GM13977 (cell line): ENCODE measurements at regions not wholly inside any gene's neighbourhood (a gene's known extent, or its start where the extent isn't known, plus 50 kb on each side); places are given as distances from the start of the nearest gene placed in this dataset.

Experiments
- DNase-seq: peaks from one replicate; pipeline ENCODE4 v3.0.0; 2012; ENCODE audit warnings: low spot score
- in situ Hi-C: fragments of 300-500 bp; cut with MboI; formaldehyde crosslinking; loops from one replicate; pipeline ENCODE4 v1.12.0; 2022; ENCODE audit warnings: low sequenced_read_pairs, low pct_unique_long_range_greater_than_20kb, mixed read lengths, inconsistent platforms; ENCODE audit not compliant: unreplicated experiment
- TF ChIP-seq, protein P1 (sequence below): IDR thresholded peaks from 2 replicates; pipeline ENCODE4 v1.5.1; 2012; ENCODE audit warnings: mild to moderate bottlenecking, control low read depth; ENCODE audit not compliant: insufficient read depth; ENCODE audit errors: extremely low read depth, missing control alignments

DNA sequence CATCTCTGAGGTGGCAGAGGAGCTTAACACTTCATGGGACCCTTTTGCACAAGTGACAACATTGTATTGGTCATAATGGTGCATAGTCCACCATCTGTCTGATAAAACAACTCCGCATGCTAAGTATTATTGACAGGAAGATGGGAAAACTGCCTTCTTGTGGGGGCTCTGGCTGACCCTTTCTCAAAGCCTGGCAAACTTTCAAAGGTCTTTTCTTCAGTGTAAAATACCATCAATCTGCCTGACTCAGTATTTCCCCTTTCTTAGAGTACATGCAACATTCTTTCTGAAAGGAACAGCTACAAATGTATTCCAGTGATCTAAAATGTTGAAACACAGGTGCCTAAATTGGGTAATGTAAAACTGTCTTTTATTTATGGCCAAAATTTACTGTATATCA, 89.1 kb downstream of the NAA11 start:
- TF ChIP-seq, protein P1, sequence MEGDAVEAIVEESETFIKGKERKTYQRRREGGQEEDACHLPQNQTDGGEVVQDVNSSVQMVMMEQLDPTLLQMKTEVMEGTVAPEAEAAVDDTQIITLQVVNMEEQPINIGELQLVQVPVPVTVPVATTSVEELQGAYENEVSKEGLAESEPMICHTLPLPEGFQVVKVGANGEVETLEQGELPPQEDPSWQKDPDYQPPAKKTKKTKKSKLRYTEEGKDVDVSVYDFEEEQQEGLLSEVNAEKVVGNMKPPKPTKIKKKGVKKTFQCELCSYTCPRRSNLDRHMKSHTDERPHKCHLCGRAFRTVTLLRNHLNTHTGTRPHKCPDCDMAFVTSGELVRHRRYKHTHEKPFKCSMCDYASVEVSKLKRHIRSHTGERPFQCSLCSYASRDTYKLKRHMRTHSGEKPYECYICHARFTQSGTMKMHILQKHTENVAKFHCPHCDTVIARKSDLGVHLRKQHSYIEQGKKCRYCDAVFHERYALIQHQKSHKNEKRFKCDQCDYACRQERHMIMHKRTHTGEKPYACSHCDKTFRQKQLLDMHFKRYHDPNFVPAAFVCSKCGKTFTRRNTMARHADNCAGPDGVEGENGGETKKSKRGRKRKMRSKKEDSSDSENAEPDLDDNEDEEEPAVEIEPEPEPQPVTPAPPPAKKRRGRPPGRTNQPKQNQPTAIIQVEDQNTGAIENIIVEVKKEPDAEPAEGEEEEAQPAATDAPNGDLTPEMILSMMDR, result no peak
- no peak for DNase-seq
- in situ Hi-C loops, result no loop called here

DNA sequence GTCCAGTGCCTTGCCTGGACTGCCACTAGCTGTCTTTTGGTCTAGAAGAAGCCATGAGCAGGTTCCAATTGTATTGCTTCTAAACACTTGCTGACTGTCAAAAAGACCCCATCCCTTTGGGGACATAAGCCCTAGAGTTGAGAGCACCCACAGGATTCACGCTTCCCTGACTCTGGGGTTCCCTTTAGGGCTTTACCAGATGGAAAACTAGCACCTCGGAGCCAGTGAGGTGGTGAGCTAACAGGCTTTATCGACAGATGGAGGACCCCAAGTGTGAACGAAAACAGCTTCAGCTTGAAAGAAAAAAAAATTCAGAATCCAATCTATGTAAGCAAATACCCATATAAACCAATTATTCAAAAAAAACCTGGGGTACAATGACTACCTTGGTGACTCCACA, 90.8 kb downstream of the NAA11 start:
- TF ChIP-seq, protein P1, result no peak
- in situ Hi-C loops, result no loop called here
- no peak for DNase-seq

DNA sequence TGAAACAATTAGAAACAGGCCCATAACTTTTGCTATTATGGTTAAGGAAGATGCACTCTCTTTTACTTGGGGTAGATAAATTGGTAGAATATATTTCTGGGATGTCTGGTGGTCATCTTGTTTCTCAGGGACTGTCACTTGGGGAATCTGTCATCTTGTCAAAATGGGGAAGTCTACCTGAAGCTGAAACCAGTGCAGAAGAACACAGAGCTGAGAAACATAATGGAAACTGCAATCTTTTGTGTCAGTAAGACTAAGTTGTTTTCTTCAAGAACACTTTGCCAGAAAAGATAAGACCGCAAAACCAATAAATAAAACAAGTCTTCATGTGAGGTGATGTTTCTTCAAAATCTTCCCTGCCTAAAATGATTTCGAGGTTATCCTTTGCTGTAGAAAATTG, 92.0 kb downstream of the NAA11 start:
- in situ Hi-C loops, result no loop called here
- TF ChIP-seq, protein P1, result no peak
- DNase-seq, result no peak

DNA sequence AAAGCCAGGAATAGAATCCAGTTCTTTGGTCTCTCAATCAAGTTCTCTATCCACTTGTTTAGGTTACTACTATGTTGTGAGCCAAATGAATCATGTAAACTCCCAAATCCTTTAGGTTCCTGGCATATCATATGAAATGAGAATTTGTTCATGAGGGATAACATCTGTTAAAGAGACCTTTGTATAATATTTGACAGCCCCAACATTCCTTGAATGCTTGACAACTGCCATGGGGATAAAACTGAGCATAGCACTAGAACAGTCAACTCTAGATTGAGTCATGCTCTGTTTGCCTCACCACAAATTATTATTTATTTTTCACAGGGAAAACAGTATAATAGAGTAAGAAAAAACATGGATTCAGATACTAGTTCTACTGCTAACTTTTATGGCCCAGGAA, 93.3 kb downstream of the NAA11 start:
- in situ Hi-C loops, result no loop called here
- no peak for DNase-seq
- TF ChIP-seq, protein P1, result no peak

DNA sequence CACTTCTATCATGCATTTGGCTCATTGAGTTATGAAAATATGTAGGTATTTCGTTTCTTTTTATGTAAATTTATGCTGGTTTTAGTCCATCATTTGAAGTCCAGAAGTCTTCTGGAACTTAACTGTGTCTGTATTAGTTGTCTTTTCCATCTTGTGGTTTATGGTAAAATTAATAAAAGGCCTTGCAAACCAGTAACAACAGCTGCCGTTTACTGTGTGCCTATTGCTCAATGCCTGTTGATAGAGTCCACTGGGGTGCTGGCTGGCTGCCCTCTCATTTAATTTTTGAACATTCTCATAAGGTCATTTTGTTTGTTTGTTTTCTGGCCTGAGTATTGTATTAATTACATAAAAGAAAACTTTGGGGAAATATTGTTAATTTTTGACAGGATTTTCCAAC, 98.0 kb downstream of the NAA11 start:
- DNase-seq, result no peak
- in situ Hi-C loops, result no loop called here
- TF ChIP-seq, protein P1, result no peak

DNA sequence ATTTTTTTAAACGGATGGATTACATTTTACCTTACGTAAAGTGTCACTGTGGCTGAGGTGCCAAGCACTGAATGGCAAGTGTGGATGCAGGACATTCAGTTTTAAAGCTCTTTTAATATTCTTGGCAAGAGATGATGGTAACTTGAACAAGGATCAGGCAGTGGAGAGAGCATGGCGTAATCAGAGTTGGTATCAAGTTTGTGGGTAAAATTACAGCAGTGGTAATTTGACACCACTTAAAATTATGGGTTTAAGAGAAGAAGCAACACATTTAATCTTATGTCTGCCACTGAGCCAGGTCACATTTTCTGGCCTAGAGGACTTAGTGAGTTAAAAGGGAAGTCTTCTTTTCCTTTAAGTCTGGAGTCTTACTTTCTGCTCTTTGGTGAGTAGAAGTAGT, 100.5 kb downstream of the NAA11 start:
- in situ Hi-C loops, result no loop called here
- TF ChIP-seq, protein P1, result no peak
- DNase-seq, result no peak

DNA sequence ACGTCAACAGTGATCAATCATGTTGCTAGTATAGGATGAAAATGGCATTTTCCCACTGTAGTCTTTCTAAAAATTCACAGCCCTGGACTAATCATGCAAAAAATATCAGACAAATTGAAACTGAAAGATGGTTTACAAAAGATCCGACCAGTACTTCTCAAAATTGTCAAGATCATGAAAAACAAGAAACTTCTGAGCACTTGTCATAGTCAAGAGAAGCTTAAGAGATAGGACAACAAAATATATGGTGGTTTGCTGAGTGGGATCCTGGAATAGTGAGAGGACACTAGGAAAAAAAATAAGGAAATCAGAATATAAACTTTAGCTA, 101.1 kb downstream of the NAA11 start:
- DNase-seq, result no peak
- TF ChIP-seq, protein P1, result no peak
- in situ Hi-C loops, result no loop called here
